Activated B cell treated with CpG ODN at 0.5 μM for 24 hours (primary cell): ENCODE measurements at regions not wholly inside any gene's neighbourhood (a gene's known extent, or its start where the extent isn't known, plus 50 kb on each side); places are given as distances from the start of the nearest gene placed in this dataset.

ENCODE experiments used
- ATAC-seq: fragments of 200-7000 bp; cut with Tn5 transposase; one replicate; pipeline ENCODE4 v1.10.0; 2021; ENCODE audit warnings: low read depth, mild to moderate bottlenecking, moderate library complexity
- CTCF ChIA-PET: fragments of 350-600 bp; sonication (Branson Sonifier 250); formaldehyde crosslinking; loops from one replicate; lab custom pipeline; 2021; ENCODE audit warnings: antibody characterized with exemption; lab: Charles Lee
- POLR2A ChIA-PET: fragments of 350-600 bp; sonication (Branson Sonifier 250); formaldehyde crosslinking; loops from one replicate; lab custom pipeline; 2021; ENCODE audit warnings: antibody characterized with exemption; lab: Charles Lee
- DNase-seq: peaks from one replicate; pipeline ENCODE4 v3.0.0; 2022
- H3K27ac Mint-ChIP-seq: one replicate; pipeline ENCODE4 v1.8.0; 2020; ENCODE audit warnings: mixed read lengths
- H3K27me3 Mint-ChIP-seq: one replicate; pipeline ENCODE4 v1.8.0; 2021; ENCODE audit warnings: mixed read lengths
- H3K36me3 Mint-ChIP-seq: one replicate; pipeline ENCODE4 v1.8.0; 2021; ENCODE audit warnings: low read depth, mixed read lengths
- H3K4me1 Mint-ChIP-seq: one replicate; pipeline ENCODE4 v1.8.0; 2021; ENCODE audit warnings: mixed read lengths
- H3K4me3 Mint-ChIP-seq: one replicate; pipeline ENCODE4 v1.8.0; 2020; ENCODE audit warnings: mild to moderate bottlenecking, mixed read lengths
- H3K9me3 Mint-ChIP-seq: one replicate; pipeline ENCODE4 v1.8.0; 2020; ENCODE audit warnings: mixed read lengths
- intact Hi-C: fragments of 100-400 bp; cut with micrococcal nuclease; formaldehyde crosslinking; loops from one replicate; pipeline ENCODE4 v1.15.1; 2024
- TF ChIP-seq, protein P1 (sequence below): fragments of 200-600 bp; IDR thresholded peaks from one replicate; pipeline ENCODE4 v1.8.0; 2022; ENCODE audit warnings: antibody characterized with exemption, mild to moderate bottlenecking

DNA sequence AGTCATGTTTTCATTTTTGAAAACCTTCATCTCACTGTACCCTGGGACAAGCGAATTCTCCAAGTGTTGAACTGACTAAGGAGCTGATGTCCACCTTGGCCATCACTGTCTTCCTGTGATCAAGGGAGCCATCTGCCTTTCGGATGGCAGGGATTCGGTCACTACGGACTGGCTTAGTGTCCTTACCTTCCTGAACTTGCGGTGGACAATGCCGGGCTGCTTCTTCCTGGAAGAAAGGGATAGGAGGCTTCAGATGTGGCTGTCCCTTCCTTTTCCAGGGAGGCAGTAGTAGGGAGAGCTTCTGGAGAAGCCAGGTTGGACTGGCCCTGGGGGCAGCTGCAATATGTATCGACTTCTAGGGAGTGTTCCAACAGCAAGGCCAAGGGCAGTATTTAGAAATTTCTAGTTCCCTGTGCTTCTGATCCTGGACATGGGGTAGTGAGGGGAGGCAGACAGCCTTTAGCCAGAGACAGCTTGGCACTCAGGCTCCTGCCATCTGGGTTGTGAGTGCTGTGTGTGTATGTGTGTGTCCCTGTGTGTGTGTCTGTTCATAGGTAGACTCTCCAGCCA is 114.6 kb downstream of the IER5 start:
- CTCF ChIA-PET: no interaction called here
- no peak overlapping the region for H3K27ac Mint-ChIP-seq
- H3K9me3 Mint-ChIP-seq: peaks cover 2% of the 10 kb centered on the region
- no peak for ATAC-seq
- intact Hi-C loops: no loop called here
- H3K4me1 Mint-ChIP-seq: no peaks in the 10 kb centered on the region
- H3K4me3 Mint-ChIP-seq: no peak overlapping the region
- POLR2A ChIA-PET: interaction anchor here (0.6 kb wide), 1 partner anchor 1887 kb away, joined by 3 read pairs; no protein-coding TSS in a partner anchor
- TF ChIP-seq, protein P1, sequence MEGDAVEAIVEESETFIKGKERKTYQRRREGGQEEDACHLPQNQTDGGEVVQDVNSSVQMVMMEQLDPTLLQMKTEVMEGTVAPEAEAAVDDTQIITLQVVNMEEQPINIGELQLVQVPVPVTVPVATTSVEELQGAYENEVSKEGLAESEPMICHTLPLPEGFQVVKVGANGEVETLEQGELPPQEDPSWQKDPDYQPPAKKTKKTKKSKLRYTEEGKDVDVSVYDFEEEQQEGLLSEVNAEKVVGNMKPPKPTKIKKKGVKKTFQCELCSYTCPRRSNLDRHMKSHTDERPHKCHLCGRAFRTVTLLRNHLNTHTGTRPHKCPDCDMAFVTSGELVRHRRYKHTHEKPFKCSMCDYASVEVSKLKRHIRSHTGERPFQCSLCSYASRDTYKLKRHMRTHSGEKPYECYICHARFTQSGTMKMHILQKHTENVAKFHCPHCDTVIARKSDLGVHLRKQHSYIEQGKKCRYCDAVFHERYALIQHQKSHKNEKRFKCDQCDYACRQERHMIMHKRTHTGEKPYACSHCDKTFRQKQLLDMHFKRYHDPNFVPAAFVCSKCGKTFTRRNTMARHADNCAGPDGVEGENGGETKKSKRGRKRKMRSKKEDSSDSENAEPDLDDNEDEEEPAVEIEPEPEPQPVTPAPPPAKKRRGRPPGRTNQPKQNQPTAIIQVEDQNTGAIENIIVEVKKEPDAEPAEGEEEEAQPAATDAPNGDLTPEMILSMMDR: no peak
- no peaks in the 10 kb centered on the region for H3K36me3 Mint-ChIP-seq
- DNase-seq: no peak
- H3K27me3 Mint-ChIP-seq: peaks cover 7% of the 10 kb centered on the region

DNA sequence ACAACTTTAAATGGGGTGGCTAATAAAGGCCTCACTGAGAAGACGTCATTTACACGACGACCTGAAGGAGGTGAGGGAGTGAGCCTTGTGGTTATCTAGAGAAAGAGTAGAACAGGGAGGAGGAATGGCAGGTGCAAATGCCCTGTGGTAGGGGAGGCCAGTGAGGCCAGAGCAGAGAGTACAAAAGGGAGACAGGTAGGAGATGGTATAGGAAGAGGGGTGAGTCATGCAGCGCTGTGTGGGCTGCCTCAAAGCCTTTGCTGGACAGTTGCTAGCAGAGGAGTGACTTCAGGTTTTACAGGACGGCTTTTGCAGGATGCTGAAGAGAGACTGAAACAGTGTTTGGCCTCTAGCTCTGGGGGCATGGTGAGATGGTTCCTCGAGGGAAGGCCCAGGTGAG is 116.0 kb downstream of the IER5 start:
- TF ChIP-seq, protein P1: no peak
- CTCF ChIA-PET: no interaction called here
- no peak overlapping the region for H3K4me3 Mint-ChIP-seq

DNA sequence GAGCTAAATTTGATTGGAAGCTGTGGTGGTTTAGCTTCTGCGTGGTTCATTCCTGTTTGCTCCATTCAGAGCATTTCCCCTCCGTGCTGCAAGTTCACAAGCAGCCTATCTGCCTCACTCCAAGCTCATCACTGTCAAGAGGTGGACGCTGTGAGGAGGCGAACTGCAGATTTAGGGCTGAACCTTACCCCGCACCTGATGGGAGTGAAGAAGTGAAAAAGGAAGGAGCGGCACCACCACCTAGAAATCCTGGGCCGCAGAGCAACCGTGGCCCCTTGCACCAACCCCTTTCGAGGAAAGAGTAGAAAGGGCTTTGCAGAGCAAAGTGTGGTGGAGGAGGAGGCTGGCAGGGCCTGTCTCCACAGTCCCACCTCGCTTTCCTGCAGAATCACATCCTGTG is 117.4 kb downstream of the IER5 start:
- no peak for DNase-seq
- H3K36me3 Mint-ChIP-seq: no peaks in the 10 kb centered on the region
- no peak for ATAC-seq
- H3K4me1 Mint-ChIP-seq: no peaks in the 10 kb centered on the region
- H3K9me3 Mint-ChIP-seq: no peaks in the 10 kb centered on the region
- no peak overlapping the region for H3K4me3 Mint-ChIP-seq
- ChIA-PET POLR2A (no interaction called here), CTCF (no interaction called here)
- TF ChIP-seq, protein P1: no peak
- intact Hi-C loops: no loop called here
- no peak overlapping the region for H3K27ac Mint-ChIP-seq
- peaks cover 9% of the 10 kb centered on the region for H3K27me3 Mint-ChIP-seq

More for the DNA sequence above, 116.0 kb downstream of the IER5 start:
- DNase-seq (no peak), ATAC-seq (no peak)
- Mint-ChIP-seq H3K27me3 (peaks cover 5% of the 10 kb centered on the region), H3K27ac (no peak overlapping the region), H3K4me1 (no peaks in the 10 kb centered on the region), H3K9me3 (peaks cover 2% of the 10 kb centered on the region), H3K36me3 (no peaks in the 10 kb centered on the region)
- intact Hi-C loops: no loop called here
- POLR2A ChIA-PET: no interaction called here

DNA sequence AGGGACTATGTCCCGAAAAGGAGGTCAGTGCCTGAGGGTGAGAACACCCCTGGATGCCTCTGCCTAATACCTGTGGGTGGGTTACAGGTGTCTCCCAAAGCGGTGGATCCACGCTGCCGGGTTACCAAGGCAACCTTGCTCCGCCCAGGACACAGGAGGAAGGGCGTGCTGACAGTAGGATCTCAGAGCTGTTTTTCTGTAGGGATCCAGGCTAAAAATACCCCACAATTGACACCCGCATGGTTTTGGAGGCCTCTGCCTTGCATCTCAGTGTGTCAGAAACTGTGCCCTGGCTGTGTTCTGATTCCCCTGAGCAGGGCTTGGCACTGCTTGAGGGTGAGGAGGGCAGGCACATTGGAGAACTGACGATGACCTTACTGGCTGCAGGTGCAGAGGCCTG is 118.0 kb downstream of the IER5 start:
- CTCF ChIA-PET: no interaction called here
- POLR2A ChIA-PET: no interaction called here
- H3K4me3 Mint-ChIP-seq: no peak overlapping the region

DNA sequence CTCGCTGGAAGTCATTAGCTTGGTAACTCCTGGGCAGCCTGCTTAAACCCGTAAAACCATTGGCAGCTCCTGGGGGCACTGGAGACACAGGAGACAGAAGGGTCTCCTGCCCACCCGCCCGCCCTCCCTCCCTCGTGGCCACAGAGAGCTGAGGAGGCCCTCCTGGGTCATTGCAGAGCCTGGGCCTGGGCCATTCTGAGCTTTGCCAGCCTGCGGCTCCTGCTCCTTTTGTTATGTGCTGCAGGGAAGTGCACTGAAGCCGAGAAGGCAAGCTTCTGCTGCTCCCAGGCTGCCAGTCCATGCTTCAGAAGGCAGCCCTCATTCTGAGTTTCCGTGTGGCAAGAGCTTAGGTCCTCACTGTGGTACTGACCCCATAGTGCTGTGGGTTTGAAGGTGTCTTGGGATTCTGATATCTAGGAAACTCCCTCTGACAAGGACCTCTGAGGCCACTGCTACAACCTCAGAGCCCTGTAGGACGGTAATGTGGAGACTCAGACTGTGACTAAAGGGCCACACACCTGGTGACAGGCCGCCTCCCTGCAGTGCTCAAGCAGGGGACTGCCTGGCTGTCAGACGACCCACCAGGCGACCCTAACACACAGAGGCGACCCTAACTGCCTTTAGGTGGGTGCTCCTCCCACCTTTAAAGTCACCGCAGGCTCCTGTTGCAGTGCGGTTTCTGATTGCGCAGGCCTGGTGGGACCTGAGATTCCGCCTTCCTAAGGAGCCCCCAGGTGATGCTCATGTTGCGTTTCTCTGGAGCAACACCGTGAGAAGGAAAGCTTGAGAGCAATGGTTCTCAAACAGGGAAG is 118.7 kb downstream of the IER5 start:
- Mint-ChIP-seq H3K27ac (no peak overlapping the region), H3K27me3 (peaks cover 11% of the 10 kb centered on the region), H3K36me3 (no peaks in the 10 kb centered on the region), H3K4me3 (no peak overlapping the region), H3K9me3 (no peaks in the 10 kb centered on the region), H3K4me1 (no peaks in the 10 kb centered on the region)
- POLR2A ChIA-PET: no interaction called here
- ATAC-seq (no peak), DNase-seq (no peak)
- intact Hi-C loops: no loop called here
- TF ChIP-seq, protein P1: no peak
- CTCF ChIA-PET: no interaction called here

More for the DNA sequence above, 118.0 kb downstream of the IER5 start:
- Mint-ChIP-seq H3K27ac (no peak overlapping the region), H3K9me3 (no peaks in the 10 kb centered on the region), H3K27me3 (peaks cover 11% of the 10 kb centered on the region), H3K36me3 (no peaks in the 10 kb centered on the region), H3K4me1 (no peaks in the 10 kb centered on the region)
- ATAC-seq: no peak
- intact Hi-C loops: no loop called here
- TF ChIP-seq, protein P1: no peak
- DNase-seq: no peak
